ENCODE measurements at regions not wholly inside any gene's neighbourhood (a gene's known extent, or its start where the extent isn't known, plus 50 kb on each side); places are given as distances from the start of the nearest gene placed in this dataset.

DNA sequence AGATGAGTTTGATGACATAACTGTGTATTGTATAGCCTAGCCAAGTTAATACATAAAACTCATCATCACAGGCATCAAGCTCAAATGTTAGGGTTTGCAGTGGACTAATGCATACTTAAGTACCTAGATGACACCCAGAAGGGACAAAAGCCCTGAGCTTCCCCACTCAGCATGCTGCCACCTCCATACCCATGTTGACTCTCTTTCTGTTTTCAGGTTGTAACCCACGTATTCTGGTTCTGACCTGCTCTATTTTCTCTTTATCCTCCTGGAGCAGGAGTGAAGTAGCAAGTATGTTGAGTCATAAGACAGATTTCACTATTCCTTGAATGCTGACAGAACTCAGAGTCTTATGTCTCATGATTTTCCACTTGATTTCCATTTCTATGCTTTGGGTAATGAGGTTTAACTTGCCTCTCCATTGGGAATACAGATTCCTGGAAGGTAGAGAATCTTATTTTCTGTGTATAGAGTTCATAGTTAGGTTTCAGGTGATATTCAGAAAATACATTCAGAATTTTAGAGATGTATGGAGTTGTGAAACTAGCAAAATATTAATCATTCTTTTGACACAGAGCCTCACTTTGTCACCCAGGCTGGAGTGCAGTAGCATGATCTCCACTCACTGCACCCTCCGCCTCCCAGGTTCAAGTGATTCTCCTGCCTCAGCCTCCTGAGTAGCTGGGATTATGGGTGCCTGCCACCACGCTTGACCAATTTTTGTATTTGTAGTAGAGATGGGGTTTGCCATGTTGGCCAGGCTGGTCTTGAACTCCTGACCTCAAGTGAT, 122.5 kb upstream of the KCNJ15 start:
- peaks cover 0 to 3% (median 2%) of the 10 kb centered on the region in 5 donors for H3K4me1 ChIP-seq (ENCODE audit: control insufficient read depth in 5 of 5, insufficient read depth in 5 of 5, low read length in 5 of 5)
- no peaks in the 10 kb centered on the region for H3K9me3 ChIP-seq (ENCODE audit: control insufficient read depth in 4 of 4, insufficient read depth in 3 of 4, low read length in 3 of 4)
- 93 to 97% methylated on average over 3 of the region's 3 CpGs for WGBS, 2 donors
- no peak overlapping the region for H3K4me3 ChIP-seq
- TF ChIP-seq, protein P1, sequence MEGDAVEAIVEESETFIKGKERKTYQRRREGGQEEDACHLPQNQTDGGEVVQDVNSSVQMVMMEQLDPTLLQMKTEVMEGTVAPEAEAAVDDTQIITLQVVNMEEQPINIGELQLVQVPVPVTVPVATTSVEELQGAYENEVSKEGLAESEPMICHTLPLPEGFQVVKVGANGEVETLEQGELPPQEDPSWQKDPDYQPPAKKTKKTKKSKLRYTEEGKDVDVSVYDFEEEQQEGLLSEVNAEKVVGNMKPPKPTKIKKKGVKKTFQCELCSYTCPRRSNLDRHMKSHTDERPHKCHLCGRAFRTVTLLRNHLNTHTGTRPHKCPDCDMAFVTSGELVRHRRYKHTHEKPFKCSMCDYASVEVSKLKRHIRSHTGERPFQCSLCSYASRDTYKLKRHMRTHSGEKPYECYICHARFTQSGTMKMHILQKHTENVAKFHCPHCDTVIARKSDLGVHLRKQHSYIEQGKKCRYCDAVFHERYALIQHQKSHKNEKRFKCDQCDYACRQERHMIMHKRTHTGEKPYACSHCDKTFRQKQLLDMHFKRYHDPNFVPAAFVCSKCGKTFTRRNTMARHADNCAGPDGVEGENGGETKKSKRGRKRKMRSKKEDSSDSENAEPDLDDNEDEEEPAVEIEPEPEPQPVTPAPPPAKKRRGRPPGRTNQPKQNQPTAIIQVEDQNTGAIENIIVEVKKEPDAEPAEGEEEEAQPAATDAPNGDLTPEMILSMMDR (IDR thresholded peaks at IDR 0.05; ENCODE audit: control extremely low read depth, extremely low read depth), result no peak
- H3K27me3 ChIP-seq (ENCODE audit: control insufficient read depth in 3 of 3, insufficient read depth in 3 of 3, low read length in 2 of 3), result peaks cover 0 to 4% (median 0%) of the 10 kb centered on the region in 3 donors
- no peak overlapping the region for H3K9ac ChIP-seq (ENCODE audit: insufficient read depth in 1 of 2, low read length in 2 of 2)
- DNase-seq (no peak), ATAC-seq (ENCODE audit: insufficient read depth, low FRiP score) (no peak)
- H3K27ac ChIP-seq (ENCODE audit: low read depth in 1 of 2, low read length in 1 of 2), result no peak overlapping the region
- no peaks in the 10 kb centered on the region for H3K36me3 ChIP-seq (ENCODE audit: control insufficient read depth in 4 of 4, insufficient read depth in 4 of 4, low read length in 4 of 4)

DNA sequence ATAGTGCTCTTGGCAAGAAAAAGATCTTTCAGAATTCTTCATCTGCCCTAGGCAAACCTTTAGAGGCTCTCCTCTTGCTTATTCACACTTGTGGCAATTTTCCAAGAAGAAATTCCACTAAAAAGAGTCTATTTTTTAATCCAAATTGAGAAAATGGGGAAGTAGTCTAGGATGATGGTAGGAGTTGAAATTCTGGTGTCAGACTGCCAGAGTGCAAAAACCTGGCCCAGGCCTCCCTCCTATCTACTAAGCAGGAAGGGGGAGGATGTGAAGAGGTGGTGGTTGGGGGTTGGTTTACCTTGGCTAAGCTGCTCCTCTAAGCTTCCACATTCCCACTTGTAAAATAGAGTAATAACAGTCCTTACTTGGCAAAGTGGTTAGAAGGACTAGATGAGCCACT, 120.6 kb upstream of the KCNJ15 start:
- Histone ChIP-seq H3K36me3 (ENCODE audit: control insufficient read depth in 4 of 4, insufficient read depth in 4 of 4, low read length in 4 of 4) (no peaks in the 10 kb centered on the region), H3K4me3 (no peak overlapping the region), H3K4me1 (ENCODE audit: control insufficient read depth in 5 of 5, insufficient read depth in 5 of 5, low read length in 5 of 5) (peaks cover 0 to 21% (median 7%) of the 10 kb centered on the region in 5 donors), H3K9ac (ENCODE audit: insufficient read depth in 1 of 2, low read length in 2 of 2) (no peak overlapping the region), H3K27me3 (ENCODE audit: control insufficient read depth in 3 of 3, insufficient read depth in 3 of 3, low read length in 2 of 3) (no peaks in the 10 kb centered on the region), H3K27ac (ENCODE audit: low read depth in 1 of 2, low read length in 1 of 2) (no peak overlapping the region), H3K9me3 (ENCODE audit: control insufficient read depth in 4 of 4, insufficient read depth in 3 of 4, low read length in 3 of 4) (no peaks in the 10 kb centered on the region)
- TF ChIP-seq, protein P1 (IDR thresholded peaks at IDR 0.05; ENCODE audit: control extremely low read depth, extremely low read depth), result no peak
- DNase-seq, result peak in 2 of 3 donors; percentile 1 to 27
- ATAC-seq (ENCODE audit: insufficient read depth, low FRiP score), result no peak

DNA sequence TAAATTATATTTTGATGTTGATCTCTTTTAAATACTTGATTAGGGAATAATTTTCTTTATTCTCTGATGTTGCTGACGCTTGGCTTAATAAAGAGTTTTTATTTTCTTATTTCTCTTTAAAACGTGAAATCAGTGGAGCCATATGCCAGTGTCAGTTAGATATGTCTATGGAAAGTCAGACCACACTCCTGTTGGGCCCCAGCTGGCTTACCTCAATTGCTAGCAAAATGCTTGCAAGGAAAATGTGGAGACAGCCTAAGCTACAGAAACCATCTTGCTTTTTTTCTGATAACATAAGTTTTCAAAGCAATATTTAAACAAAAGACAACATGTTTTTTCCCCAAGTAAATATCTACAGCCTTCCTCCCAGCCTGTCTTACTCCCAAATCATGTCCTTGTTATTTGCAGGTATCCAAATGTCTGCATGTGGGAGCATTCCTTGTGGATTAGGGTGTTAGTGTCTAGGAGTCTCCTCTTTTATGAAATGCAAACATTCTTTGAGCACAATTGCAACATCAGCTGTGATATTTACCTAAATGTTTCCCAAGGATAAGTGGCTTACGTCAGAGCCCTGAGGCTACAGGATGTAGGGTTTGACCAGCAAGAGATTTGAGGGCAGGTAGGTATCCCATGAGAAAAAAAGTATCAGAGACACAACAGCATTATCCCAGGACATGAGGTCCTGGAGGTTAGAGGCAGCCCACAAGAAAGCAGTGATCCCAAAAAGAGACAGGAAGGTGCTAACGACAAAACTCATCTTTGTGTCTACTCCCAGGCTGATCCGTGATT, 117.2 kb upstream of the KCNJ15 start:
- no peaks in the 10 kb centered on the region for H3K9me3 ChIP-seq (ENCODE audit: control insufficient read depth in 4 of 4, insufficient read depth in 3 of 4, low read length in 3 of 4)
- H3K27me3 ChIP-seq (ENCODE audit: control insufficient read depth in 3 of 3, insufficient read depth in 3 of 3, low read length in 2 of 3), result no peaks in the 10 kb centered on the region
- WGBS, 2 donors, result 68 to 75% methylated on average over 5 of the region's 5 CpGs
- peaks cover 0 to 21% (median 7%) of the 10 kb centered on the region in 5 donors for H3K4me1 ChIP-seq (ENCODE audit: control insufficient read depth in 5 of 5, insufficient read depth in 5 of 5, low read length in 5 of 5)
- no peak overlapping the region for H3K27ac ChIP-seq (ENCODE audit: low read depth in 1 of 2, low read length in 1 of 2)
- no peaks in the 10 kb centered on the region for H3K36me3 ChIP-seq (ENCODE audit: control insufficient read depth in 4 of 4, insufficient read depth in 4 of 4, low read length in 4 of 4)
- H3K9ac ChIP-seq (ENCODE audit: insufficient read depth in 1 of 2, low read length in 2 of 2), result no peak overlapping the region
- peak in 2 of 3 donors; percentile 33 to 35 for DNase-seq
- peak; percentile 9 for ATAC-seq (ENCODE audit: insufficient read depth, low FRiP score)
- H3K4me3 ChIP-seq, result no peak overlapping the region
- TF ChIP-seq, protein P1 (IDR thresholded peaks at IDR 0.05; ENCODE audit: control extremely low read depth, extremely low read depth), result no peak

All from lung (tissue), 11 donors.